DMS 273 treated with DMSO at 0.1 percent for 48 hours (cell line): ENCODE measurements at regions not wholly inside any gene's neighbourhood (a gene's known extent, or its start where the extent isn't known, plus 50 kb on each side); places are given as distances from the start of the nearest gene placed in this dataset.
"Not testable (repeated sequence)": the region's sequence is repeated elsewhere in the genome, so short reads cannot be mapped to it uniquely, and the experiment has no call there.

ENCODE experiments used
- DNase-seq: peaks from one replicate; lab custom pipeline; 2025; lab: John Stamatoyannopoulos, UW

GRCh38 chr14:81955123-81955522, 421.5 kb upstream of the SEL1L start:
- no peak for DNase-seq

GRCh38 chr14:81960781-81961180, 427.1 kb upstream of the SEL1L start:
- no peak for DNase-seq

- no peak for DNase-seq
Measured at GRCh38 chr14:81963846-81964245, 430.2 kb upstream of the SEL1L start.

- DNase-seq: no peak
Measured at GRCh38 chr14:81970307-81970706, 436.7 kb upstream of the SEL1L start.

- no peak for DNase-seq
Measured at GRCh38 chr14:81971911-81972310, 438.3 kb upstream of the SEL1L start.

- DNase-seq: no peak
Measured at GRCh38 chr14:81972601-81973000, 438.9 kb upstream of the SEL1L start.

- no peak for DNase-seq
Measured at GRCh38 chr14:81974543-81974942, 440.9 kb upstream of the SEL1L start.

GRCh38 chr14:81980601-81981306, 447.1 kb upstream of the SEL1L start:
- DNase-seq: no peak

- DNase-seq: no peak
Measured at GRCh38 chr14:81981307-81981675, 447.6 kb upstream of the SEL1L start.

- no peak for DNase-seq
Measured at GRCh38 chr14:81982046-81982445, 448.4 kb upstream of the SEL1L start.

- no peak for DNase-seq
Measured at GRCh38 chr14:81986005-81986404, 452.4 kb upstream of the SEL1L start.

- DNase-seq: no peak
Measured at GRCh38 chr14:81989211-81989610, 455.6 kb upstream of the SEL1L start.

- no peak for DNase-seq
Measured at GRCh38 chr14:81990312-81990761, 456.7 kb upstream of the SEL1L start.

GRCh38 chr14:81991998-81992397, 458.3 kb upstream of the SEL1L start:
- no peak for DNase-seq

GRCh38 chr14:81993432-81993831, 459.8 kb upstream of the SEL1L start:
- DNase-seq: no peak

GRCh38 chr14:82003426-82003825, 469.8 kb upstream of the SEL1L start:
- DNase-seq: no peak

- no peak for DNase-seq
Measured at GRCh38 chr14:82009076-82009475, 475.4 kb upstream of the SEL1L start.

- no peak for DNase-seq
Measured at GRCh38 chr14:82009993-82010392, 476.3 kb upstream of the SEL1L start.

- no peak for DNase-seq
Measured at GRCh38 chr14:82011460-82011859, 477.8 kb upstream of the SEL1L start.

GRCh38 chr14:82029038-82029437, 495.4 kb upstream of the SEL1L start:
- no peak for DNase-seq

GRCh38 chr14:82035397-82035796, 501.7 kb upstream of the SEL1L start:
- DNase-seq: no peak

- DNase-seq: not testable (repeated sequence)
Measured at GRCh38 chr14:82038066-82038465, 504.4 kb upstream of the SEL1L start.

GRCh38 chr14:82045339-82045738, 511.7 kb upstream of the SEL1L start:
- no peak for DNase-seq

- DNase-seq: no peak
Measured at GRCh38 chr14:82046512-82047226, 513.0 kb upstream of the SEL1L start.
